Lower leg skin (tissue), 3 donors: ENCODE measurements at regions not wholly inside any gene's neighbourhood (a gene's known extent, or its start where the extent isn't known, plus 50 kb on each side); places are given as distances from the start of the nearest gene placed in this dataset.

Experiments used
- POLR2A ChIP-seq, 2 donors: fragments of 450-650 bp; IDR thresholded peaks; one replicate each; pipeline ENCODE4 v1.6.1; 2016 to 2017; ENCODE audit warnings: antibody characterized with exemption in 2 of 2, mild to moderate bottlenecking in 1 of 2, moderate library complexity in 1 of 2
- TF ChIP-seq, protein P1 (sequence below), 3 donors: fragments of 450-650 bp; IDR thresholded peaks; one replicate each; pipeline ENCODE4 v1.5.1; 2016; ENCODE audit warnings: antibody characterized with exemption in 3 of 3, mild to moderate bottlenecking in 3 of 3, moderate library complexity in 2 of 3

DNA sequence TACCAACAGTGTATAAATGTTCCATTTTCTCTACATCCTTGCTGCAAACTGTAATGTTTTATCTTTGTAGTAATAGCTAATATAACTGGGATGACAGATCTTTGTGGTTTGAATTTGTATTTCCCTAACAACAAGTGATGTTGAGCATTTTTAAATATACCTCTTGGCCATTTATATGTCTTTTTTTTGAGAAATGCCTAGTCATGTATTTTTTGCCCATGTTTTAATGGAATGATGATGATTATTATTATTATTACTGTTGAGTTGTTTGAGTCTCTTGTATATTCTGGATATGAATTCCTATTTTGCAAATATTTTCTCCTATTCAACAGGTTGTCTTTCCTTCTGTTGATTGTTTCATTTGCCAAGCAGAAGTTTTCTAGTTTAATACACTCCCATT lies 654.9 kb downstream of the ZPLD1 start:
- TF ChIP-seq POLR2A (IDR thresholded peaks at IDR 0.05) = no peak
- TF ChIP-seq, protein P1, sequence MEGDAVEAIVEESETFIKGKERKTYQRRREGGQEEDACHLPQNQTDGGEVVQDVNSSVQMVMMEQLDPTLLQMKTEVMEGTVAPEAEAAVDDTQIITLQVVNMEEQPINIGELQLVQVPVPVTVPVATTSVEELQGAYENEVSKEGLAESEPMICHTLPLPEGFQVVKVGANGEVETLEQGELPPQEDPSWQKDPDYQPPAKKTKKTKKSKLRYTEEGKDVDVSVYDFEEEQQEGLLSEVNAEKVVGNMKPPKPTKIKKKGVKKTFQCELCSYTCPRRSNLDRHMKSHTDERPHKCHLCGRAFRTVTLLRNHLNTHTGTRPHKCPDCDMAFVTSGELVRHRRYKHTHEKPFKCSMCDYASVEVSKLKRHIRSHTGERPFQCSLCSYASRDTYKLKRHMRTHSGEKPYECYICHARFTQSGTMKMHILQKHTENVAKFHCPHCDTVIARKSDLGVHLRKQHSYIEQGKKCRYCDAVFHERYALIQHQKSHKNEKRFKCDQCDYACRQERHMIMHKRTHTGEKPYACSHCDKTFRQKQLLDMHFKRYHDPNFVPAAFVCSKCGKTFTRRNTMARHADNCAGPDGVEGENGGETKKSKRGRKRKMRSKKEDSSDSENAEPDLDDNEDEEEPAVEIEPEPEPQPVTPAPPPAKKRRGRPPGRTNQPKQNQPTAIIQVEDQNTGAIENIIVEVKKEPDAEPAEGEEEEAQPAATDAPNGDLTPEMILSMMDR (IDR thresholded peaks at IDR 0.05) = no peak
